ENCODE measurements at regions not wholly inside any gene's neighbourhood (a gene's known extent, or its start where the extent isn't known, plus 50 kb on each side); places are given as distances from the start of the nearest gene placed in this dataset.

GRCh38 chr17:72558971-72559476, 438.2 kb downstream of the SOX9 start:
- H3K9me3 Mint-ChIP-seq, result no peaks in the 10 kb centered on the region
- peaks cover 4% of the 10 kb centered on the region for H3K27me3 Mint-ChIP-seq

GRCh38 chr17:72560303-72561247, 439.8 kb downstream of the SOX9 start:
- Mint-ChIP-seq H3K4me1 (peaks cover 0 to 1% (median 0%) of the 10 kb centered on the region in 3 donors), H3K4me3 (no peak overlapping the region), H3K27me3 (peaks cover 4% of the 10 kb centered on the region), H3K9me3 (no peaks in the 10 kb centered on the region), H3K36me3 (no peaks in the 10 kb centered on the region), H3K27ac (no peak overlapping the region)

More at GRCh38 chr17:72558971-72559476, 438.2 kb downstream of the SOX9 start:
- no peak overlapping the region for H3K4me3 Mint-ChIP-seq
- H3K4me1 Mint-ChIP-seq, result peaks cover 0 to 1% (median 0%) of the 10 kb centered on the region in 3 donors
- no peaks in the 10 kb centered on the region for H3K36me3 Mint-ChIP-seq
- H3K27ac Mint-ChIP-seq, result no peak overlapping the region

GRCh38 chr17:72561266-72561665, 440.4 kb downstream of the SOX9 start:
- Mint-ChIP-seq H3K36me3 (no peaks in the 10 kb centered on the region), H3K9me3 (no peaks in the 10 kb centered on the region), H3K27me3 (peaks cover 4% of the 10 kb centered on the region), H3K4me1 (peaks cover 0 to 1% (median 0%) of the 10 kb centered on the region in 3 donors), H3K27ac (no peak overlapping the region), H3K4me3 (no peak overlapping the region)

- Mint-ChIP-seq H3K36me3 (no peaks in the 10 kb centered on the region), H3K4me1 (peaks cover 1 to 2% (median 1%) of the 10 kb centered on the region in 3 donors), H3K4me3 (no peak overlapping the region), H3K27ac (no peak overlapping the region), H3K9me3 (no peaks in the 10 kb centered on the region), H3K27me3 (peaks cover 4% of the 10 kb centered on the region)
Observed at GRCh38 chr17:72561680-72562079, 440.9 kb downstream of the SOX9 start.

- peaks cover 4% of the 10 kb centered on the region for H3K27me3 Mint-ChIP-seq
- no peak overlapping the region for H3K4me3 Mint-ChIP-seq
- no peaks in the 10 kb centered on the region for H3K9me3 Mint-ChIP-seq
- H3K36me3 Mint-ChIP-seq, result no peaks in the 10 kb centered on the region
- H3K4me1 Mint-ChIP-seq, result peaks cover 3 to 6% (median 3%) of the 10 kb centered on the region in 3 donors
- peak overlapping the region in 1 of 3 donors; percentile 44 for H3K27ac Mint-ChIP-seq
Observed at GRCh38 chr17:72562615-72563188, 441.9 kb downstream of the SOX9 start.

GRCh38 chr17:72563952-72564351, 443.1 kb downstream of the SOX9 start:
- H3K4me1 Mint-ChIP-seq, result peaks cover 3 to 6% (median 3%) of the 10 kb centered on the region in 3 donors
- H3K36me3 Mint-ChIP-seq, result no peaks in the 10 kb centered on the region
- no peak overlapping the region for H3K27ac Mint-ChIP-seq
- H3K27me3 Mint-ChIP-seq, result peaks cover 4% of the 10 kb centered on the region
- H3K9me3 Mint-ChIP-seq, result no peaks in the 10 kb centered on the region
- no peak overlapping the region for H3K4me3 Mint-ChIP-seq

GRCh38 chr17:72565006-72565405, 444.2 kb downstream of the SOX9 start:
- Mint-ChIP-seq H3K4me3 (no peak overlapping the region), H3K27ac (no peak overlapping the region), H3K9me3 (no peaks in the 10 kb centered on the region), H3K27me3 (peaks cover 4% of the 10 kb centered on the region), H3K4me1 (peaks cover 3 to 6% (median 3%) of the 10 kb centered on the region in 3 donors), H3K36me3 (no peaks in the 10 kb centered on the region)

- H3K4me1 Mint-ChIP-seq, result peaks cover 1 to 6% (median 3%) of the 10 kb centered on the region in 3 donors
- H3K4me3 Mint-ChIP-seq, result no peak overlapping the region
- no peak overlapping the region for H3K27ac Mint-ChIP-seq
Observed at GRCh38 chr17:72565758-72566157, 444.9 kb downstream of the SOX9 start.

GRCh38 chr17:72566671-72567484, 446.1 kb downstream of the SOX9 start:
- Mint-ChIP-seq H3K4me1 (peaks cover 1 to 6% (median 3%) of the 10 kb centered on the region in 3 donors), H3K27me3 (peaks cover 4% of the 10 kb centered on the region), H3K9me3 (no peaks in the 10 kb centered on the region), H3K36me3 (no peaks in the 10 kb centered on the region), H3K27ac (no peak overlapping the region), H3K4me3 (peak overlapping the region in 1 of 4 donors; percentile 4)

More at GRCh38 chr17:72565758-72566157, 444.9 kb downstream of the SOX9 start:
- peaks cover 4% of the 10 kb centered on the region for H3K27me3 Mint-ChIP-seq
- H3K36me3 Mint-ChIP-seq, result no peaks in the 10 kb centered on the region
- no peaks in the 10 kb centered on the region for H3K9me3 Mint-ChIP-seq

GRCh38 chr17:72567774-72568173, 447.0 kb downstream of the SOX9 start:
- H3K27ac Mint-ChIP-seq, result no peak overlapping the region
- H3K4me3 Mint-ChIP-seq, result no peak overlapping the region
- no peaks in the 10 kb centered on the region for H3K36me3 Mint-ChIP-seq
- peaks cover 3% of the 10 kb centered on the region for H3K27me3 Mint-ChIP-seq
- H3K4me1 Mint-ChIP-seq, result peaks cover 1 to 6% (median 3%) of the 10 kb centered on the region in 3 donors
- H3K9me3 Mint-ChIP-seq, result no peaks in the 10 kb centered on the region

- H3K4me1 Mint-ChIP-seq, result peaks cover 3 to 6% (median 3%) of the 10 kb centered on the region in 3 donors
- no peak overlapping the region for H3K27ac Mint-ChIP-seq
- peaks cover 4% of the 10 kb centered on the region for H3K27me3 Mint-ChIP-seq
- no peaks in the 10 kb centered on the region for H3K9me3 Mint-ChIP-seq
- H3K4me3 Mint-ChIP-seq, result no peak overlapping the region
- H3K36me3 Mint-ChIP-seq, result no peaks in the 10 kb centered on the region
Observed at GRCh38 chr17:72569148-72569946, 448.5 kb downstream of the SOX9 start.

- Mint-ChIP-seq H3K27me3 (peaks cover 8% of the 10 kb centered on the region), H3K27ac (no peak overlapping the region), H3K4me3 (no peak overlapping the region), H3K4me1 (peaks cover 0 to 3% (median 3%) of the 10 kb centered on the region in 3 donors), H3K36me3 (no peaks in the 10 kb centered on the region), H3K9me3 (no peaks in the 10 kb centered on the region)
Observed at GRCh38 chr17:72571813-72572396, 451.1 kb downstream of the SOX9 start.

- Mint-ChIP-seq H3K27me3 (peaks cover 8% of the 10 kb centered on the region), H3K36me3 (no peaks in the 10 kb centered on the region), H3K4me3 (no peak overlapping the region), H3K9me3 (no peaks in the 10 kb centered on the region), H3K27ac (no peak overlapping the region), H3K4me1 (peaks cover 0 to 2% (median 0%) of the 10 kb centered on the region in 3 donors)
Observed at GRCh38 chr17:72572604-72573491, 452.0 kb downstream of the SOX9 start.

Measured in IgD-negative memory B cell (primary cell).